BLaER1 treated with 17β-estradiol and CSF1 and Interleukin-3, amounts not matched to agents 10 nM and 100 nM (cell line): ENCODE measurements at regions not wholly inside any gene's neighbourhood (a gene's known extent, or its start where the extent isn't known, plus 50 kb on each side); places are given as distances from the start of the nearest gene placed in this dataset.

ENCODE experiments used
- H3K27ac ChIP-seq, 11 experiments: shearing (Covaris generic); formaldehyde crosslinking; 2 replicates each; pipeline ENCODE4 v1.8.1; 2022
- H3K27me3 ChIP-seq, 11 experiments: shearing (Covaris generic); formaldehyde crosslinking; 2 replicates each; pipeline ENCODE4 v1.8.1; 2022
- H3K36me3 ChIP-seq, 11 experiments: shearing (Covaris generic); formaldehyde crosslinking; 2 replicates each; pipeline ENCODE4 v1.8.1; 2022
- H3K4me1 ChIP-seq, 10 experiments: shearing (Covaris generic); formaldehyde crosslinking; 2 replicates each; pipeline ENCODE4 v1.8.1; 2022
- H3K4me2 ChIP-seq, 11 experiments: shearing (Covaris generic); formaldehyde crosslinking; 2 replicates each; pipeline ENCODE4 v1.8.1; 2022
- H3K4me3 ChIP-seq, 10 experiments: shearing (Covaris generic); formaldehyde crosslinking; 2 replicates each; pipeline ENCODE4 v1.8.1; 2022
- H3K9ac ChIP-seq, 11 experiments: shearing (Covaris generic); formaldehyde crosslinking; 2 replicates each; pipeline ENCODE4 v1.8.1; 2022
- H3K9me3 ChIP-seq, 11 experiments: shearing (Covaris generic); formaldehyde crosslinking; replicated peaks in 1 of 11; 2 replicates each; pipeline ENCODE4 v1.8.1; 2022
- H4K20me1 ChIP-seq, 11 experiments: shearing (Covaris generic); formaldehyde crosslinking; 2 replicates each; pipeline ENCODE4 v1.8.1; 2022
- Cebpa-rat ChIP-seq, 11 experiments: shearing (Covaris generic); IDR thresholded peaks; 2 replicates each; pipeline ENCODE4 v1.8.1; 2022

- Histone ChIP-seq H3K4me2 (no peak overlapping the region), H3K36me3 (no peaks in the 10 kb centered on the region), H3K4me1 (no peaks in the 10 kb centered on the region), H4K20me1 (no peaks in the 10 kb centered on the region), H3K9me3 (no peaks in the 10 kb centered on the region), H3K27ac (no peak overlapping the region), H3K4me3 (no peak overlapping the region), H3K9ac (no peak overlapping the region), H3K27me3 (no peaks in the 10 kb centered on the region)
- no peak for TF ChIP-seq Cebpa-rat (IDR thresholded peaks at IDR 0.05)
These were observed 95.8 kb upstream of the RGS4 start for GRCh38 chr1:162973381-162973795.

- Histone ChIP-seq H3K9ac (no peak overlapping the region), H3K27me3 (no peaks in the 10 kb centered on the region), H3K4me1 (no peaks in the 10 kb centered on the region), H3K36me3 (no peaks in the 10 kb centered on the region), H4K20me1 (no peaks in the 10 kb centered on the region), H3K27ac (no peak overlapping the region), H3K9me3 (no peaks in the 10 kb centered on the region), H3K4me2 (no peak overlapping the region), H3K4me3 (no peak overlapping the region)
- TF ChIP-seq Cebpa-rat (IDR thresholded peaks at IDR 0.05): no peak
These were observed 96.4 kb upstream of the RGS4 start for GRCh38 chr1:162972773-162973172.

GRCh38 chr1:162970021-162970420 lies 99.1 kb upstream of the RGS4 start:
- no peaks in the 10 kb centered on the region for H3K4me1 ChIP-seq
- no peak for TF ChIP-seq Cebpa-rat (IDR thresholded peaks at IDR 0.05)
- no peak overlapping the region for H3K27ac ChIP-seq
- H3K27me3 ChIP-seq: no peaks in the 10 kb centered on the region
- no peaks in the 10 kb centered on the region for H4K20me1 ChIP-seq
- H3K9me3 ChIP-seq: no peaks in the 10 kb centered on the region
- H3K4me3 ChIP-seq: no peak overlapping the region
- H3K9ac ChIP-seq: no peak overlapping the region
- no peak overlapping the region for H3K4me2 ChIP-seq
- no peaks in the 10 kb centered on the region for H3K36me3 ChIP-seq

- Histone ChIP-seq H3K36me3 (no peaks in the 10 kb centered on the region), H3K4me1 (no peaks in the 10 kb centered on the region), H3K9ac (no peak overlapping the region), H3K4me2 (no peak overlapping the region), H3K27me3 (no peaks in the 10 kb centered on the region), H3K27ac (no peak overlapping the region), H3K9me3 (peaks cover 9 to 22% (median 14%) of the 10 kb centered on the region in 11 experiments; a peak in 21 of 22 replicates), H4K20me1 (no peaks in the 10 kb centered on the region), H3K4me3 (no peak overlapping the region)
- TF ChIP-seq Cebpa-rat (IDR thresholded peaks at IDR 0.05): no peak
These were observed 102.5 kb upstream of the RGS4 start for GRCh38 chr1:162966613-162967012.

GRCh38 chr1:162964901-162965300 lies 103.9 kb upstream of the CCDC190 start:
- H3K4me1 ChIP-seq: no peaks in the 10 kb centered on the region
- H3K27ac ChIP-seq: no peak overlapping the region
- no peak for TF ChIP-seq Cebpa-rat (IDR thresholded peaks at IDR 0.05)
- no peak overlapping the region for H3K4me3 ChIP-seq
- H3K36me3 ChIP-seq: no peaks in the 10 kb centered on the region
- no peak overlapping the region for H3K9ac ChIP-seq
- peaks cover 9 to 22% (median 15%) of the 10 kb centered on the region in 11 experiments; a peak in 21 of 22 replicates for H3K9me3 ChIP-seq
- H4K20me1 ChIP-seq: no peaks in the 10 kb centered on the region
- H3K4me2 ChIP-seq: no peak overlapping the region
- no peaks in the 10 kb centered on the region for H3K27me3 ChIP-seq

GRCh38 chr1:162956922-162957321 lies 95.9 kb upstream of the CCDC190 start:
- H3K4me3 ChIP-seq: no peak overlapping the region
- TF ChIP-seq Cebpa-rat (IDR thresholded peaks at IDR 0.05): no peak
- H3K4me2 ChIP-seq: no peak overlapping the region

GRCh38 chr1:162954824-162955223 lies 93.8 kb upstream of the CCDC190 start:
- H3K4me3 ChIP-seq: no peak overlapping the region
- H3K4me1 ChIP-seq: peaks cover 0 to 6% (median 0%) of the 10 kb centered on the region in 10 experiments; a peak in 3 of 20 replicates

More at GRCh38 chr1:162956922-162957321, 95.9 kb upstream of the CCDC190 start:
- H3K27ac ChIP-seq: no peak overlapping the region
- no peaks in the 10 kb centered on the region for H3K27me3 ChIP-seq
- H4K20me1 ChIP-seq: no peaks in the 10 kb centered on the region
- no peak overlapping the region for H3K9ac ChIP-seq
- no peaks in the 10 kb centered on the region for H3K36me3 ChIP-seq
- peaks cover 0 to 4% (median 0%) of the 10 kb centered on the region in 11 experiments; a peak in 1 of 22 replicates for H3K9me3 ChIP-seq
- peaks cover 0 to 6% (median 0%) of the 10 kb centered on the region in 10 experiments; a peak in 3 of 20 replicates for H3K4me1 ChIP-seq

GRCh38 chr1:162952956-162953355 lies 92.0 kb upstream of the CCDC190 start:
- Histone ChIP-seq H3K9me3 (no peaks in the 10 kb centered on the region), H3K27me3 (no peaks in the 10 kb centered on the region), H3K36me3 (no peaks in the 10 kb centered on the region), H3K9ac (no peak overlapping the region), H3K4me1 (peaks cover 0 to 6% (median 0%) of the 10 kb centered on the region in 10 experiments; a peak in 3 of 20 replicates), H3K27ac (no peak overlapping the region), H4K20me1 (no peaks in the 10 kb centered on the region), H3K4me2 (no peak overlapping the region), H3K4me3 (no peak overlapping the region)
- no peak for TF ChIP-seq Cebpa-rat (IDR thresholded peaks at IDR 0.05)

More at GRCh38 chr1:162954824-162955223, 93.8 kb upstream of the CCDC190 start:
- Histone ChIP-seq H4K20me1 (no peaks in the 10 kb centered on the region), H3K9me3 (no peaks in the 10 kb centered on the region), H3K9ac (no peak overlapping the region), H3K27me3 (no peaks in the 10 kb centered on the region), H3K36me3 (no peaks in the 10 kb centered on the region), H3K4me2 (no peak overlapping the region), H3K27ac (no peak overlapping the region)
- peak in 1 of 11 experiments; percentile 47; a peak in 1 of 22 replicates for TF ChIP-seq Cebpa-rat (IDR thresholded peaks at IDR 0.05)

- peak overlapping the region in 2 of 11 experiments; percentile 14 to 22; a peak in 3 of 22 replicates for H3K4me2 ChIP-seq
- H3K27me3 ChIP-seq: no peaks in the 10 kb centered on the region
- no peak overlapping the region for H3K4me3 ChIP-seq
- H3K9me3 ChIP-seq: no peaks in the 10 kb centered on the region
- H3K9ac ChIP-seq: no peak overlapping the region
- peaks cover 0 to 6% (median 0%) of the 10 kb centered on the region in 10 experiments; a peak in 3 of 20 replicates for H3K4me1 ChIP-seq
- no peak for TF ChIP-seq Cebpa-rat (IDR thresholded peaks at IDR 0.05)
- H4K20me1 ChIP-seq: no peaks in the 10 kb centered on the region
- no peak overlapping the region for H3K27ac ChIP-seq
- H3K36me3 ChIP-seq: no peaks in the 10 kb centered on the region
These were observed 90.8 kb upstream of the CCDC190 start for GRCh38 chr1:162951553-162952315.

- Histone ChIP-seq H3K9ac (no peak overlapping the region), H3K27me3 (no peaks in the 10 kb centered on the region), H3K4me3 (no peak overlapping the region), H4K20me1 (no peaks in the 10 kb centered on the region), H3K36me3 (no peaks in the 10 kb centered on the region), H3K9me3 (no peaks in the 10 kb centered on the region), H3K4me1 (peaks cover 0 to 6% (median 4%) of the 10 kb centered on the region in 10 experiments; a peak in 12 of 20 replicates), H3K27ac (no peak overlapping the region), H3K4me2 (no peak overlapping the region)
- no peak for TF ChIP-seq Cebpa-rat (IDR thresholded peaks at IDR 0.05)
These were observed 89.2 kb upstream of the CCDC190 start for GRCh38 chr1:162950187-162950586.
